Heart left ventricle (tissue), 13 donors: ENCODE measurements at regions not wholly inside any gene's neighbourhood (a gene's known extent, or its start where the extent isn't known, plus 50 kb on each side); places are given as distances from the start of the nearest gene placed in this dataset.

Experiments used
- CTCF ChIP-seq, 12 donors: fragments of 200-600 bp; sonication (generic) in 4 of 12; IDR thresholded peaks; one replicate each; pipeline versions ENCODE4 v1.5.0 to v1.8.0; 2018 to 2022; ENCODE audit warnings: antibody characterized with exemption in 12 of 12, mild to moderate bottlenecking in 5 of 12
- POLR2A ChIP-seq, 2 donors: fragments of 450-650 bp; IDR thresholded peaks; one replicate each; pipeline ENCODE4 v1.6.1; 2017; ENCODE audit warnings: antibody characterized with exemption in 2 of 2, mild to moderate bottlenecking in 2 of 2, moderate library complexity in 2 of 2
- donor health status: ischemic (EF 13 %, LVEDD 7.1; RV severe dilation, severe dysfunction).
- donor health status: DM: no; HTN: yes; CAD: no.
- donor health status: DM: no; HTN: no; CAD: no.
- donor health status: ischemic (EF 25% LVEDD 6.9; RV normal size, moderate dysfunction).
- donor health status: ischemic (EF 25% LVEDD 5.7; RV mildly dilated, moderate dysfunction).
- donor health status: ischemic (EF 35%, LVEDD 5.7; RV mildly dilated, moderate dysfunction).
- donor health status: nonischemic (EF 11% LVEDD 7.7; RV severe dilation, severe dysfunction).
- donor health status: DM: yes; HTN: yes; CAD: no.
- donor health status: PGD.
- donor health status: ischemic (EF 29% LVEDD 5.4; RV normal size, mild dysfunction).
- donor health status: nonischemic (EF 23%, LVEDD 6.1; RV moderate dilation, normal function).

GRCh38 chr4:54587107-54587891, 70.5 kb upstream of the KIT start:
- TF ChIP-seq CTCF (IDR thresholded peaks at IDR 0.05): no peak
- no peak for TF ChIP-seq POLR2A (IDR thresholded peaks at IDR 0.05)
